ENCODE measurements at regions not wholly inside any gene's neighbourhood (a gene's known extent, or its start where the extent isn't known, plus 50 kb on each side); places are given as distances from the start of the nearest gene placed in this dataset.
"Not testable (repeated sequence)": the region's sequence is repeated elsewhere in the genome, so short reads cannot be mapped to it uniquely, and the experiment has no call there.

GRCh38 chr6:106847116-106847515 is 127.4 kb downstream of the CD24 start:
- no peak for DNase-seq

- no peak for DNase-seq
Measured at GRCh38 chr6:106844930-106845329, 129.6 kb downstream of the CD24 start.

DNA sequence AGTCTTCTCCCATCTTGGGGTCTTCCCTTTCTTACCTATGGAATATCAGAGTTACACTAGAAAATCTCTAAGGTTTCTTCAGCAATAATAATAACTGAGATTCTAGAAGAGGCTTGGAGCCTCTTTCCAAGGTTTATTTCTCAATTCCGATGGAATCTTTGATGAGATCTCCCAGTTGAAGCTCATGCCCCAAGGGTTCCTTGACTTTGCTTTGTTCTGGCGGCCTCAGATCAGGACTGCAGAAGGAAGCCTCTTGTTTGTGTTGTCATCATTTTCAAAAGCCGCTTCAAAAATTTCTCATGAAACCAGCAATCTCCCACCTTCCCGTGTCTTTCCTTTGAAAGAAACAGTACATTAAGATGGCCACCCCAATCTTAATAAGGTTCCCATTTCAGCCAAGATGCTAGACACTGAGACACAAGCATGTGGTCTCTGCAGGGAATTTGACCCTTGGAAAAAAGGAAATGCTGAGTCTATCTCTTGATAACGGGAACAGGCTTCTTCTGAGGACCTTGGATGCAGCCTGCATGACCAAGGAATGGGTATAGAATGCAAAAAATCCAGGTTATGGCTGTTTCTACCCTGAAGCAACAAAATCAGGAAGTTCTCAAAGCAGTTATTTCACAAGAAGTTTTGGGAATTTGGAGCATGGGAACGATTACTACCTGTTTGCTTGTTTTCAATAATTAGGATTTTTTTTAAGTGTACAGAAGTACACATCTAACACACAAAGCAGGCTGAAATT is 141.6 kb downstream of the CD24 start:
- DNase-seq: no peak

- no peak for DNase-seq
Measured at GRCh38 chr6:106830930-106831329, 143.6 kb downstream of the CD24 start.

GRCh38 chr6:106829451-106829850 is 145.1 kb downstream of the CD24 start:
- DNase-seq: no peak

GRCh38 chr6:106827081-106827480 is 147.4 kb downstream of the CD24 start:
- no peak for DNase-seq

- no peak for DNase-seq
Measured at GRCh38 chr6:106825156-106825555, 149.4 kb downstream of the CD24 start.

DNA sequence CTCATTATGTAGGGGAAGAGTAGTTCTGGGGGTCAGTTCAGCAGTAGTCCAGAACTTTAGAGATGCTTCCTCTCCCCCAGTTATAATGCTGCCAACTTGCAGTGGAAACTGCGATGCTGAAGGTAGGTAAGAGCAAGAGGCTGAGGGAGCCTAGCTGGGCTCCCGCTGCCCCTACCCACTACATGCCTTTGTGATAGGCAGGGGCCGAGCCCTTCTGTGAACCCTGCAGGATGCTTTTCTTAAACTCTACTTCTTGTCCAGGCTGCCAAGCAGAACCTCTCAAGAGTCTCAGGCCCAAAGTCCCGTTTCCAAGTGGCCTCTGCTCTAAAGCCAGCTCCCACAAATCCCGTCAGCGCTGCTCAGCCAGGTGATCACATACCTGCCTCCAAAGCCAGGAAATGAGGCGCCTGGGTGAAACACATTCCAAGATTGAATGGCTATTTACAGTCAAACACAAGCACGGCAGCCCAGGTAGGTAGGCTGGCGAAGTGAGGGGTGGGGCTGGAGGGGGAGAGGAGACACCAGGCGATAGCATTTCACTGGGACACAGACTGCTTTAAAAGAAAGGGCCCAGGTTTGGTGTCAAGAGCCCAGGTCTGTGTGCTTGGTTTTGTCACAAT is 150.7 kb downstream of the CD24 start:
- no peak for DNase-seq

DNA sequence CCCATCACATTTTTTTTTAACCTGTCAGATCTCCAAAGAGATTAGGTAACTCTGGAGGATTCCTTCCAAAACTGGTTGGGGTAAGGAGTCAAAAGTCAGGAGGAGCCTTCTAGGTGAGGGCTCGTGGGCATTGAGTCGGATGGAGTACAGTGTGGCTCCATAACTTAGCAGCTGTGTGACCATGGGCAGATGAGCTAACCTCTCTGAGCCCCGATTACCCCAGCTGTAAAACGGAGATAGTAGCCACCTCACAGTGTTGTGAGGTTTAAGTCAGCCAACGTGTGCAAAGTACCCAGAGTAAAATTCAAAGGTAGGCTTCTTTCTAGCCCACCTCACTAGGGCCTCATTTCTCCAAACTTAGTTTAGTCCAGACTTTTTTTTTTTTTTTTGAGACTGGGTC is 151.5 kb downstream of the CD24 start:
- DNase-seq: no peak

DNA sequence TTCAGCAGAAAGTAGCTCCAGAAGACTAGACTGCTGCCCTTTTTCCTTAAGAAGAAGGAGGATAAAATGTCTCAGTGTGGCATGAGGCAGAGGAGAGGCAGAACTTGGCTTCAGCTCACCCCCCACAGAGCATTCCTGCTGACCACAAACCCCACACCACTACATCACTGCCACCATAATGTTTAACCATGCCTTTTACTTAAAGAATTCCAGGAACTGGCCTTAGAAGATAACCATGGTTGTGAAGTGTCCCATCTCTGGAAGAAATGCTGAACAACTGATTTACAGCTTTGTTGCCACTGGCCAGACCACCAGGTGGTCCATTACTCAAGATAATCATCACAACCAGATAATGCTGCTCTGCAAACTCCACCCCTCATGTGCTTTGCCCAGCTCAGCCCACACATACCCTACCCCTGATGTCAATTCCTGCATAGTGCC is 154.1 kb downstream of the CD24 start:
- DNase-seq: no peak

- no peak for DNase-seq
Measured at GRCh38 chr6:106811088-106811686, 163.3 kb downstream of the CD24 start.

DNA sequence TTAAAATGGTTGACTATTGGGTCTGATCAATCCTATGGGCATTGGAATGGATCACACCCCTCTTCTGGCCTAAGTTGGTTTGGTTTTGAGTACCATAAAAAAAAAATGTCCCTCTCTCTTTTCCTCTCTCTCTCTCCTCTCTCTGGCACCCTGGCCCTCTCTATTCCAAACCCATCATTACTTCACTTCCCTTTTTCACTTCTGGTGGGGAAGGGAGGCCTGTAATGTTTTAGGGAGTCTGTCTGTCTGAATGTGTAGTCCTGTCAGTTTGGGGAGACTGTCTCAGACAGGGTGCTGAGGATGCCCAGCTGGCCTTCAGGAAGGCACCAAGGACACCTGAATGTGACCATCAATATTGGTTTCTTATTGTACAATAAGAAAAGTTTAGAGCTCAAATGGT is 165.8 kb downstream of the CD24 start:
- no peak for DNase-seq

DNA sequence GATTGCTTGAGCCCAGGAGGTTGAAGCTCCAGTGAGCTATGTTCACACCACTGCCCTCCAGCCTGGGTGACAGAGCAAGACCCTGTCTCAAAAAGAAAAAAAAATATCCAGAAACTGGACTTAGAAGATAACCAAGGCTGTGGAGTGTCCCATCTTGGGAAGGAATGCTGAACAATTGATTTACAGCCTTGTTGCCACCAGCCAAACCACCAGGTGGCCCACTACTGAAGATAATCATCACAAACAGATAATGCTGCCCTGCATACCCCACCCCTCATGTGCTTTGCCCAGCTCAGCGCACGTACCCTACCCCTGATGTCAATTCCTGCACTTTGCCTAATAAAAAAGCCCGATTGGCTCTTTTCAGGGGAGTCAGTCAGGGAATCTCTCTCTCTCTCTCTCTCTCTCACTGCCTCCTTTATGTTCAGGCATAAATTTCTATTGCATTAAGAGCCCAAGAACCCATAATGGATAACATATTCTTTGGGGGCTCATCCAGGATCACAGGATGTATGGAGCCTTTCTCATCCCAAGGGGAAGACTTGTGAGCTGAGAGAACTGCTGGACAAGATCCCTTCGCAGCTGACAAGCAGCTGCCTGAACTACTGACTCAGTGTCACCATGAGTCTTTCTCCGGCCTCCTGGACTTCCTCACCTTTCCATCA is 166.4 kb downstream of the CD24 start:
- DNase-seq: no peak

DNA sequence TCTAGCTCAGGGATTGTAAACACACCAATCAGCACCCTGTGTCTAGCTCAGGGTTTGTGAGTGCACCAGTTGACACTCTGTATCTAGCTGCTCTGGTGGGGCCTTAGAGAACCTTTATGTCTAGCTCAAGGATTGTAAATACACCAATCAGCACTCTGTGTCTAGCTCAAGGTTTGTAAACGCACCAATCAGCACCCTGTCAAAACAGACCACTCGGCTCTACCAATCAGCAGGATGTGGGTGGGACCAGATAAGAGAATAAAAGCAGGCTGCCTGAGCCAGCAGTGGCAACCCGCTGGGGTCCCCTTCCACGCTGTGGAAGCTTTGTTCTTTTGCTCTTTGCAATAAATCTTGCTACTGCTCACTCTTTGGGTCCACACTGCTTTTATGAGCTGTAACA is 168.3 kb downstream of the CD24 start:
- not testable (repeated sequence) for DNase-seq

DNA sequence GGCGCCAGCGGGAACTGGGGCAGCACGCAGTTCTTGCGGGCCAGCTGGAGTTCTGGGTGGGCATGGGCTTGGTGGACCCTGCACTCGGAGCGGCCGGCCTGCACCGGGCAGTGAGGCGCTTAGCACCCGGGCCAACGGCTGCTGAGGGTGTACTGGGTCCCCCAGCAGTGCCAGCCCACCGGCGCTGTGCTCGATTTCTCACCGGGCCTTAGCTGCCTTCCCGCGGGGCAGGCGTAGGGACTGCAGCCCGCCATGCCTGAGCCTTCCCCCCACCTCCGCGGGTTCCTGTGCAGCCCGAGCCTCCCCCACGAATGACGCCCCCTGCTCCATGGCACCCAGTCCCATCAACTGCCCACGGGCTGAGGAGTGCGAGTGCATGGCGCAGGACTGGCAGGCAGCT is 168.8 kb downstream of the CD24 start:
- DNase-seq: no peak

- no peak for DNase-seq
Measured at GRCh38 chr6:106804346-106805335, 169.9 kb downstream of the CD24 start.

- no peak for DNase-seq
Measured at GRCh38 chr6:106803188-106803587, 171.3 kb downstream of the CD24 start.

GRCh38 chr6:106802139-106802538 is 172.4 kb downstream of the CD24 start:
- DNase-seq: no peak

DNA sequence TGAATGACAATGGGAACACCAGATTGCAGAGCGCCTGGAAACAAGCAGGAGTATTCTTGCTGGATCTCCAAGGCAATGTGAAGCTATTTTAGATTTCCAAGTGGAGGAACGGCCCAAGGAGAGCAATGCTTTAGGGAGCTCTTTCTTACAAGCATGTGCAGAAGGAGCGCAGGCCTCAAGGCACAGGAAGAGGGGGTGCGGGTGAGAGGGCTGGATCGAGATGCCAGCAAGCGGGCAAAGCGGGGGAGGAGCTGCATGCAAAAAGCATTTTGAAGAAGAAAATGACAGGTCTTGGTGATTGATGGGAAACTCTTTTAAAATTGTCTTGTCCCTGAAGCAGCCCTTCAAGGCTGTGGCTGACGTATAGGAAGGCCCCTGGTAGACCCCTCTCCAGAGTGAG is 171.9 kb downstream of the QRSL1 start:
- DNase-seq: no peak

GRCh38 chr6:106800379-106800778 is 171.0 kb downstream of the QRSL1 start:
- DNase-seq: no peak

GRCh38 chr6:106799031-106799894 is 169.9 kb downstream of the QRSL1 start:
- no peak for DNase-seq

DNA sequence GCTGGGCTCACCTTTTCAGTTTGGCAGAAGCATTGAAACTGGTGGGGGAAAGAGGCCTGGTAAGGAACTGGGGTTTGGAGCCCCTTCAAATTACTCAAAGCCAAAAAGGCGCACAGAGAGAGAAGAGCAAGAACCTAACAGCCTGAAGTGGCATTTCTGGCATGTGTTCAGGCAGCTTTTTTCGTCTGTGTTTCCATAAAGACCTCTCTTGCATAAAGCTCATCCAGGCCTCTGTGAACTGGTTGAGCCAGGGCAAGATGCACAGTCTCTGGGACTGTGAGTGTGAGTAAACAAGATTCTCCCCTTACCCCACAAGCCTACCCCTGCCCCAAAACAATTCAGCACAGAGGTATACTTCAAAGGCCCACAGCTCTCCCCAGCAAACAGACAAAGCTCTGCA is 167.8 kb downstream of the QRSL1 start:
- no peak for DNase-seq

Data from Kasumi-1 (cell line).